ENCODE measurements at regions not wholly inside any gene's neighbourhood (a gene's known extent, or its start where the extent isn't known, plus 50 kb on each side); places are given as distances from the start of the nearest gene placed in this dataset.
A peak's percentile ranks its signal among the peaks of the same experiment; 100 is the strongest.

- intact Hi-C loops (cut with micrococcal nuclease), result no loop called here
- peaks cover 22% of the 10 kb centered on the region for H3K4me1 Mint-ChIP-seq
- H4K20me1 ChIP-seq (ENCODE audit: insufficient read depth, low read length), result no peaks in the 10 kb centered on the region
- H3K4me1 ChIP-seq (ENCODE audit: control insufficient read depth in 1 of 2, insufficient read depth in 2 of 2, low read length in 2 of 2), result peaks cover 9 to 20% of the 10 kb centered on the region in 2 donors
- peaks cover 0 to 7% (median 1%) of the 10 kb centered on the region in 3 donors for H3K27me3 Mint-ChIP-seq (ENCODE audit: low read depth in 3 of 3)
- TF ChIP-seq CTCF (IDR thresholded peaks at IDR 0.05), result no peak
- no peak overlapping the region for H3K27ac ChIP-seq (ENCODE audit: low read depth in 1 of 2, low read length in 2 of 2)
- no peaks in the 10 kb centered on the region for H3K27me3 ChIP-seq (ENCODE audit: control insufficient read depth in 2 of 2, insufficient read depth in 2 of 2, low read length in 2 of 2)
- 50% methylated on average over 2 of the region's 2 CpGs for WGBS (ENCODE audit: insufficient coverage)
- peak overlapping the region; percentile 14 for H2AFZ ChIP-seq (ENCODE audit: insufficient read depth, low read depth, low read length, poor library complexity, severe bottlenecking)
- peaks cover 9 to 13% (median 12%) of the 10 kb centered on the region in 7 donors for H3K9me3 Mint-ChIP-seq
- no peak overlapping the region for H3K4me3 ChIP-seq (replicated peaks in 1 of 3; ENCODE audit: low read depth in 2 of 3, low read length in 3 of 3)
- peaks cover 0 to 2% of the 10 kb centered on the region in 2 donors for H3K36me3 Mint-ChIP-seq
- no peak overlapping the region for H3K9ac ChIP-seq (ENCODE audit: insufficient read depth, low read length, poor library complexity, severe bottlenecking)
- no peak overlapping the region for H3K4me3 Mint-ChIP-seq
- H3K27ac Mint-ChIP-seq, result peak overlapping the region in 1 of 7 donors; percentile 14
- no peaks in the 10 kb centered on the region for H3K36me3 ChIP-seq (replicated peaks in 1 of 2; ENCODE audit: control insufficient read depth in 1 of 2, insufficient read depth in 2 of 2, low read length in 2 of 2)
- peaks cover 4 to 9% of the 10 kb centered on the region in 2 donors for H3K9me3 ChIP-seq (replicated peaks in 1 of 2; ENCODE audit: control insufficient read depth in 1 of 2, insufficient read depth in 1 of 2, low read length in 2 of 2)
- no peaks in the 10 kb centered on the region for H3K79me2 ChIP-seq (ENCODE audit: insufficient read depth, low read length)
- no peak overlapping the region for H3K4me2 ChIP-seq (replicated peaks; ENCODE audit: extremely low read depth, low read length, poor library complexity, severe bottlenecking)
- no peak for DNase-seq
Observed at GRCh38 chr2:74735009-74735408, 81.0 kb downstream of the SEMA4F start.

GRCh38 chr2:74735564-74735963 is 81.5 kb downstream of the SEMA4F start:
- Histone ChIP-seq H3K9ac (ENCODE audit: insufficient read depth, low read length, poor library complexity, severe bottlenecking) (no peak overlapping the region), H3K36me3 (replicated peaks in 1 of 2; ENCODE audit: control insufficient read depth in 1 of 2, insufficient read depth in 2 of 2, low read length in 2 of 2) (no peaks in the 10 kb centered on the region), H3K4me2 (replicated peaks; ENCODE audit: extremely low read depth, low read length, poor library complexity, severe bottlenecking) (no peak overlapping the region), H2AFZ (ENCODE audit: insufficient read depth, low read depth, low read length, poor library complexity, severe bottlenecking) (peak overlapping the region; percentile 14), H3K4me3 (replicated peaks in 1 of 3; ENCODE audit: low read depth in 2 of 3, low read length in 3 of 3) (no peak overlapping the region), H4K20me1 (ENCODE audit: insufficient read depth, low read length) (no peaks in the 10 kb centered on the region), H3K79me2 (ENCODE audit: insufficient read depth, low read length) (no peaks in the 10 kb centered on the region), H3K4me1 (ENCODE audit: control insufficient read depth in 1 of 2, insufficient read depth in 2 of 2, low read length in 2 of 2) (peaks cover 15 to 25% of the 10 kb centered on the region in 2 donors), H3K9me3 (replicated peaks in 1 of 2; ENCODE audit: control insufficient read depth in 1 of 2, insufficient read depth in 1 of 2, low read length in 2 of 2) (peaks cover 3 to 9% of the 10 kb centered on the region in 2 donors), H3K27ac (ENCODE audit: low read depth in 1 of 2, low read length in 2 of 2) (no peak overlapping the region), H3K27me3 (ENCODE audit: control insufficient read depth in 2 of 2, insufficient read depth in 2 of 2, low read length in 2 of 2) (no peaks in the 10 kb centered on the region)
- TF ChIP-seq CTCF (IDR thresholded peaks at IDR 0.05), result no peak
- H3K27me3 Mint-ChIP-seq (ENCODE audit: low read depth in 3 of 3), result peaks cover 0 to 7% (median 1%) of the 10 kb centered on the region in 3 donors
- peak overlapping the region in 1 of 2 donors; percentile 13 for H3K4me3 Mint-ChIP-seq
- DNase-seq, result no peak
- H3K9me3 Mint-ChIP-seq, result peaks cover 9 to 13% (median 12%) of the 10 kb centered on the region in 7 donors
- intact Hi-C loops (cut with micrococcal nuclease), result no loop called here
- H3K36me3 Mint-ChIP-seq, result peaks cover 0 to 2% of the 10 kb centered on the region in 2 donors
- WGBS (ENCODE audit: insufficient coverage), result 7% methylated on average over 2 of the region's 3 CpGs
- H3K27ac Mint-ChIP-seq, result peak overlapping the region in 1 of 7 donors; percentile 14
- H3K4me1 Mint-ChIP-seq, result peaks cover 28% of the 10 kb centered on the region
